Mesenchymal stem cell (in vitro differentiated cells and primary cell): ENCODE measurements at regions not wholly inside any gene's neighbourhood (a gene's known extent, or its start where the extent isn't known, plus 50 kb on each side); places are given as distances from the start of the nearest gene placed in this dataset.

Experiments used
- DNase-seq: peaks from one replicate; pipeline ENCODE4 v3.0.0-alpha.2; 2013
- H2AFZ ChIP-seq: one replicate; pipeline ENCODE4 v1.6.1; 2013; ENCODE audit warnings: low read depth, mild to moderate bottlenecking, control low read depth, inconsistent platforms, low read length, moderate library complexity
- H2AK5ac ChIP-seq: 2 replicates; pipeline ENCODE4 v1.6.1; 2013; ENCODE audit warnings: low read length, moderate library complexity, mild to moderate bottlenecking, inconsistent platforms; ENCODE audit not compliant: severe bottlenecking
- H2BK120ac ChIP-seq: one replicate; pipeline ENCODE4 v1.6.1; 2013; ENCODE audit warnings: low read depth, mild to moderate bottlenecking, inconsistent platforms, low read length, moderate library complexity
- H2BK12ac ChIP-seq, 2 experiments: one replicate each; pipeline ENCODE4 v1.6.1; 2013; ENCODE audit warnings: inconsistent platforms in 2 of 2, low read length in 2 of 2, mild to moderate bottlenecking in 2 of 2, moderate library complexity in 2 of 2, control low read depth in 1 of 2
- H2BK15ac ChIP-seq: one replicate; pipeline ENCODE4 v1.6.1; 2013; ENCODE audit warnings: mild to moderate bottlenecking, low read depth, inconsistent platforms; ENCODE audit not compliant: poor library complexity, severe bottlenecking
- H2BK5ac ChIP-seq: 2 replicates; pipeline ENCODE4 v1.6.1; 2013; ENCODE audit warnings: low read depth, mild to moderate bottlenecking, low read length, control low read depth, inconsistent platforms; ENCODE audit not compliant: poor library complexity, severe bottlenecking
- H3K14ac ChIP-seq, 2 experiments: one replicate each; pipeline ENCODE4 v1.6.1; 2013; ENCODE audit warnings: inconsistent platforms in 2 of 2, low read length in 2 of 2, control low read depth in 1 of 2, mild to moderate bottlenecking in 1 of 2, moderate library complexity in 1 of 2
- H3K18ac ChIP-seq, 2 experiments: one replicate each; pipeline ENCODE4 v1.6.1; 2013; ENCODE audit warnings: inconsistent platforms in 2 of 2, low read length in 2 of 2, control low read depth in 1 of 2, low read depth in 1 of 2, mild to moderate bottlenecking in 1 of 2
- H3K23ac ChIP-seq, 2 experiments: one replicate each; pipeline ENCODE4 v1.6.1; 2013; ENCODE audit warnings: inconsistent platforms in 2 of 2, low read length in 2 of 2, mild to moderate bottlenecking in 2 of 2, moderate library complexity in 2 of 2, control low read depth in 1 of 2
- H3K27ac ChIP-seq: 2 replicates; pipeline ENCODE4 v1.5.1; 2013; ENCODE audit warnings: mild to moderate bottlenecking, moderate library complexity, low read length, control low read depth, inconsistent platforms; ENCODE audit not compliant: poor library complexity, severe bottlenecking
- H3K27me3 ChIP-seq, 2 experiments: 2 replicates each; pipeline versions ENCODE4 v1.6.1 to v1.7.0; 2013; ENCODE audit warnings: low read length in 2 of 2, mild to moderate bottlenecking in 2 of 2, moderate library complexity in 2 of 2, control low read depth in 1 of 2, inconsistent platforms in 1 of 2; ENCODE audit not compliant: control insufficient read depth in 1 of 2, insufficient read depth in 1 of 2
- H3K36me3 ChIP-seq, 2 experiments: 2 replicates each; pipeline versions ENCODE4 v1.6.1 to v1.7.0; 2013; ENCODE audit warnings: low read length in 2 of 2, control low read depth in 1 of 2, inconsistent platforms in 1 of 2, low read depth in 1 of 2, mild to moderate bottlenecking in 1 of 2; ENCODE audit not compliant: insufficient read depth in 2 of 2, control insufficient read depth in 1 of 2
- H3K4ac ChIP-seq, 2 experiments: one replicate each; pipeline ENCODE4 v1.6.1; 2013; ENCODE audit warnings: inconsistent platforms in 2 of 2, low read length in 2 of 2, mild to moderate bottlenecking in 2 of 2, moderate library complexity in 2 of 2, control low read depth in 1 of 2, low read depth in 1 of 2
- H3K4me1 ChIP-seq: 2 replicates; pipeline ENCODE4 v1.6.1; 2013; ENCODE audit warnings: low read depth, low read length, control low read depth; ENCODE audit not compliant: control insufficient read depth, insufficient read depth
- H3K4me2 ChIP-seq: 2 replicates; pipeline ENCODE4 v1.6.1; 2013; ENCODE audit warnings: low read length, mild to moderate bottlenecking, inconsistent platforms; ENCODE audit not compliant: poor library complexity, severe bottlenecking
- H3K4me3 ChIP-seq, 2 experiments: 2 replicates each; pipeline versions ENCODE4 v1.5.1 to v1.7.0; 2013; ENCODE audit warnings: low read length in 2 of 2, mild to moderate bottlenecking in 2 of 2, control low read depth in 1 of 2, low read depth in 1 of 2; ENCODE audit not compliant: insufficient read depth in 1 of 2
- H3K79me1 ChIP-seq: replicated peaks from 2 replicates; pipeline ENCODE4 v1.6.1; 2013; ENCODE audit warnings: mild to moderate bottlenecking, control low read depth, low read length, inconsistent platforms; ENCODE audit not compliant: poor library complexity, severe bottlenecking
- H3K9ac ChIP-seq: 2 replicates; pipeline ENCODE4 v1.7.0; 2013; ENCODE audit warnings: mild to moderate bottlenecking, low read length, moderate library complexity
- H3K9me3 ChIP-seq: 2 replicates; pipeline ENCODE4 v1.7.0; 2013; ENCODE audit warnings: mild to moderate bottlenecking, low read length; ENCODE audit not compliant: control insufficient read depth
- H4K8ac ChIP-seq: one replicate; pipeline ENCODE4 v1.6.1; 2013; ENCODE audit warnings: inconsistent platforms, mild to moderate bottlenecking, low read length, moderate library complexity
- H4K91ac ChIP-seq: one replicate; pipeline ENCODE4 v1.6.1; 2013; ENCODE audit warnings: mild to moderate bottlenecking, low read length, inconsistent platforms
- WGBS: methylation state at CpG from one replicate; pipeline ENCODE4 v1.1.7; 2013; ENCODE audit warnings: mixed read lengths; 5-methylcytosine and 5-hydroxymethylcytosine counted together

DNA sequence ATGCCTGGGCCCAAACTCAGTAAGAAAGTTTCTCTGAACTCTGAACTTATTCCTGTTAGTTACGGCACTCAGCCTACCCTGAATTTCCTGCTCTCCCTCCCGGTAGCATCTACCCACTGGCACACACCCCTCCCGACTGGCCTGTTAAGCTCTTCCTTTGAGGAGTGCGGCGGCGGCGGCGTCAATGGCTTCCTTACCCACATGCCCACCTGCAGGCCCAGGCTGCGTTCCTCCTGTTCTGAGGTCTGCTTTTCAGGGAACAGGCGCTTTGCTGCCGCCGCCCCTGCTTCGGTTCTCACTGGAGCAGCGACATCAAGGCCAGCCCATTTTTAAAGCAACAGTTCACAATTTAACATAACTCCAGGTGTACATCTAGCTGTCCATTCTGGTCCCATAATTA lies 432.4 kb downstream of the DCDC2C start:
- Histone ChIP-seq H2BK120ac (no peak overlapping the region), H3K4ac (no peak overlapping the region), H2BK5ac (no peak overlapping the region), H3K14ac (no peak overlapping the region), H2AFZ (no peak overlapping the region), H3K4me1 (no peaks in the 10 kb centered on the region), H3K4me2 (no peak overlapping the region), H3K4me3 (no peak overlapping the region), H3K36me3 (no peaks in the 10 kb centered on the region), H3K9me3 (peaks cover 58% of the 10 kb centered on the region), H3K18ac (no peak overlapping the region), H4K8ac (no peak overlapping the region), H3K9ac (no peak overlapping the region), H2BK15ac (no peak overlapping the region), H2BK12ac (no peak overlapping the region), H2AK5ac (no peak overlapping the region), H3K23ac (no peak overlapping the region), H3K27me3 (no peaks in the 10 kb centered on the region), H3K27ac (no peak overlapping the region), H4K91ac (no peak overlapping the region), H3K79me1 (no peaks in the 10 kb centered on the region)
- whole genome bisulfite sequencing: 74% methylated on average over 14 of the region's 14 CpGs
- DNase-seq: no peak

DNA sequence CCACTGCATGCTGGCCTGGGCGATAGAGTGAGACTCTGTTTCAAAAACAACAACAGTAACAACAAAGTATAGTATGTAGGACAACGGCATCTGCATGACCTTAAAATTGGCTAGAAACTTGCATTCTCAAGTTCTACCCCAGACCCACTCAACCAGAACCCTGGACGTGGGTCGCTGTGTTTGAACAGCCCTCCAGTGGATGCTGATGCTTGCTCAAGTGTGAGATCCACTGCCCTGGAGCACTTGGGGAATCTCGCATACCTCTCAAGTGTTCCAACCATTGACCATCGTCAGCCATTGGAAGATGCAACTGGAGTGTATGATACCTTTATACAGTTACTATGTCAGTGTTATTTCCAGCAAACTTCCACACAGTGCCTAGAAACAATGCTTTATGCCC lies 435.9 kb downstream of the DCDC2C start:
- H2AFZ ChIP-seq: no peak overlapping the region
- DNase-seq: no peak

DNA sequence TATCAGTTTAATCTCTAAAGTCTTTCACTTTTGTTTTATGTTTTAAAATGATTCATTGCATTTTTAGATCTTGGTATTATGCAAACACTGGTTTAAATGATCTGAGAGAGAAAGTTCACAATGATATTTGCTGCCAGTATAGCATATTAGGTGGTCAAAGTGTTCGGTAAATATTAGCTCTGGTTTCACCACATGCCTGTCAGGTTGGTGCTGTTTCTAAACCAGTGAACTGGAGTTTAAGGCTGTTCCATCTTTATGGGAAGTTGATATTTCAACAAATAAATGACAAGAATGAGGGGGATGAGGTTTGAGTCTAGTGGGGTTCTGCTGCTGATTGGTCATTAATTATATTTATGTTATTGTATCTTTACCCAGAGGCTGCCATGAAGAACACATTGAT lies 436.4 kb downstream of the DCDC2C start:
- DNase-seq: no peak
- H2AK5ac ChIP-seq: no peak overlapping the region
- H3K27ac ChIP-seq: no peak overlapping the region
- H4K8ac ChIP-seq: no peak overlapping the region
- H3K79me1 ChIP-seq: no peaks in the 10 kb centered on the region
- H3K23ac ChIP-seq: no peak overlapping the region
- no peak overlapping the region for H3K4ac ChIP-seq
- H3K4me1 ChIP-seq: no peaks in the 10 kb centered on the region
- H2BK15ac ChIP-seq: no peak overlapping the region
- no peak overlapping the region for H4K91ac ChIP-seq
- no peak overlapping the region for H2BK12ac ChIP-seq
- H3K4me2 ChIP-seq: no peak overlapping the region
- H2BK5ac ChIP-seq: no peak overlapping the region
- H3K36me3 ChIP-seq: no peaks in the 10 kb centered on the region
- no peak overlapping the region for H3K9ac ChIP-seq
- peaks cover 48% of the 10 kb centered on the region for H3K9me3 ChIP-seq
- WGBS: 88% methylated on average over 1 of the region's 1 CpG
- no peak overlapping the region for H3K14ac ChIP-seq
- no peak overlapping the region for H3K4me3 ChIP-seq
- no peak overlapping the region for H2AFZ ChIP-seq
- H2BK120ac ChIP-seq: no peak overlapping the region
- H3K27me3 ChIP-seq: no peaks in the 10 kb centered on the region
- H3K18ac ChIP-seq: no peak overlapping the region

More for the DNA sequence above, 435.9 kb downstream of the DCDC2C start:
- H3K23ac ChIP-seq: no peak overlapping the region
- H3K4ac ChIP-seq: no peak overlapping the region
- no peak overlapping the region for H3K14ac ChIP-seq
- H3K4me2 ChIP-seq: no peak overlapping the region
- H3K4me3 ChIP-seq: no peak overlapping the region
- H3K27ac ChIP-seq: no peak overlapping the region
- H2BK120ac ChIP-seq: no peak overlapping the region
- no peaks in the 10 kb centered on the region for H3K27me3 ChIP-seq
- no peak overlapping the region for H3K9ac ChIP-seq
- no peak overlapping the region for H3K18ac ChIP-seq
- H4K91ac ChIP-seq: no peak overlapping the region
- no peaks in the 10 kb centered on the region for H3K4me1 ChIP-seq
- no peak overlapping the region for H2BK15ac ChIP-seq
- H2BK5ac ChIP-seq: no peak overlapping the region
- no peak overlapping the region for H4K8ac ChIP-seq
- H2BK12ac ChIP-seq: no peak overlapping the region
- H3K36me3 ChIP-seq: no peaks in the 10 kb centered on the region
- H2AK5ac ChIP-seq: no peak overlapping the region
- 75% methylated on average over 6 of the region's 6 CpGs for WGBS
- peaks cover 49% of the 10 kb centered on the region for H3K9me3 ChIP-seq
- H3K79me1 ChIP-seq: no peaks in the 10 kb centered on the region

DNA sequence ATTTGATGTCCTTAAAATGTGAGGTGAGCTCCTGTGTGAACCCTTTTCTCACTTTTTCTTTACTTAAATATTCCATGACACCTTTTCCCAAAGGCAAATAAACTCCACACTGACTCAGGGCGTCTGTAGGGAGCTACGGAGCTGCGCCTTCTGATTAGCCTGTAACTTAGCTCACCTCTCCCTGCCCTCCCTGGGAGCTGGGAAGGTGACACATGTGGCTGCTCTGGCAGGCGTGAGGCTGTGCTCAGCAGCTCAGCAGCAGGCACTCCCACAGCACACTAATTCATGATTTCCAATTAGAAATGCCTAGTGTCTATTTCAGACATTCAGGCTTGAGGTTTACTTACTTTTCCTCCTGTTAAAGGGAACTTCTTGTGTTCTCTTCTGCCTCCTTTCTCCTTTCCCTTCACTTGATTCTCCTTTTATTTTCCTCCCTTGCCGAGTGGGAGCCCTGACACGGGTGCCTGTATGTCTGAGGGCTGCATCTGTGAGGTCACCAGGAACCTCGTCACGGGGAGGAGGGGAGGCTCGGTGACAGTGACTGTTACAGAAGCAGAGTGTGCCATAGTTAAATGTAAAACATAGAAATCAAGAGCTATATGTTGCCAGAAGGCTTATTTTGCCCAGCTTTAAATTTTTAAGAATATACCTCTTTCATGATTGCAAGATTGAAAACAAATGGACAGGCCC lies 437.1 kb downstream of the DCDC2C start:
- Histone ChIP-seq H2BK12ac (no peak overlapping the region), H3K36me3 (no peaks in the 10 kb centered on the region), H3K23ac (no peak overlapping the region), H4K8ac (no peak overlapping the region), H2BK15ac (no peak overlapping the region), H3K4ac (no peak overlapping the region), H2AK5ac (no peak overlapping the region), H2AFZ (no peak overlapping the region), H2BK5ac (no peak overlapping the region), H3K14ac (no peak overlapping the region), H3K27me3 (no peaks in the 10 kb centered on the region), H3K4me2 (no peak overlapping the region), H4K91ac (no peak overlapping the region), H3K18ac (no peak overlapping the region), H3K79me1 (no peaks in the 10 kb centered on the region), H3K4me3 (no peak overlapping the region), H3K27ac (no peak overlapping the region), H3K9me3 (peaks cover 51% of the 10 kb centered on the region), H2BK120ac (no peak overlapping the region), H3K9ac (no peak overlapping the region), H3K4me1 (no peaks in the 10 kb centered on the region)
- 61% methylated on average over 9 of the region's 9 CpGs for WGBS
- no peak for DNase-seq
